ENCODE measurements at regions not wholly inside any gene's neighbourhood (a gene's known extent, or its start where the extent isn't known, plus 50 kb on each side); places are given as distances from the start of the nearest gene placed in this dataset.

DNA sequence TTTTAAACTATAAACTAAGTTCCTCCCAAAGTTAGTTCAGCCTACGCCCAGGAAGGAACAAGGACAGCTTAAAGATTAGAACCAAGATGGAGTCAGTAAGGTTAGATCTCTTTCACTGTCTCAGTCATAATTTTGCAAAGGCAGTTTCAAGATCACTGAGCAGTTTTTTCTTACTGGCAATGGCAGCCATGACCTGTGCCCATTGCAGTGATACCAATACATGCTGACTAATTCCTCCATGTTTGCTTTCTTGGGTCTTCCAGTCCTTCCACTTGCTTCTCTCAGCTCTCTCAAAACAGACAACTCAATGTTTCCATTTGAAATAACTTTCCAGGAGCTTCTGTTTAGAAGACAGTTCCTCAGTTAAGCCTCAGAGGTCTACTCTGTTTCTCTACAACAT, 79.5 kb downstream of the PCDH18 start:
- TF ChIP-seq ZBTB7A (IDR thresholded peaks at IDR 0.05; ENCODE audit: low read depth) (no peak), CEBPB (IDR thresholded peaks at IDR 0.05) (no peak), NFIC (IDR thresholded peaks at IDR 0.05) (no peak), CREB1 (IDR thresholded peaks at IDR 0.05; ENCODE audit: low read depth) (no peak), YY1 (IDR thresholded peaks at IDR 0.05; ENCODE audit: low read depth) (no peak), TEAD4 (IDR thresholded peaks at IDR 0.05) (no peak), FOXM1 (IDR thresholded peaks at IDR 0.05; ENCODE audit: borderline replicate concordance, low read depth) (no peak), TCF12 (IDR thresholded peaks at IDR 0.05; ENCODE audit: low read depth) (no peak), EP300 (IDR thresholded peaks at IDR 0.05; ENCODE audit: borderline replicate concordance) (no peak), TAF1 (IDR thresholded peaks at IDR 0.05; ENCODE audit: low read depth) (no peak)
- TF ChIP-seq, protein P1, sequence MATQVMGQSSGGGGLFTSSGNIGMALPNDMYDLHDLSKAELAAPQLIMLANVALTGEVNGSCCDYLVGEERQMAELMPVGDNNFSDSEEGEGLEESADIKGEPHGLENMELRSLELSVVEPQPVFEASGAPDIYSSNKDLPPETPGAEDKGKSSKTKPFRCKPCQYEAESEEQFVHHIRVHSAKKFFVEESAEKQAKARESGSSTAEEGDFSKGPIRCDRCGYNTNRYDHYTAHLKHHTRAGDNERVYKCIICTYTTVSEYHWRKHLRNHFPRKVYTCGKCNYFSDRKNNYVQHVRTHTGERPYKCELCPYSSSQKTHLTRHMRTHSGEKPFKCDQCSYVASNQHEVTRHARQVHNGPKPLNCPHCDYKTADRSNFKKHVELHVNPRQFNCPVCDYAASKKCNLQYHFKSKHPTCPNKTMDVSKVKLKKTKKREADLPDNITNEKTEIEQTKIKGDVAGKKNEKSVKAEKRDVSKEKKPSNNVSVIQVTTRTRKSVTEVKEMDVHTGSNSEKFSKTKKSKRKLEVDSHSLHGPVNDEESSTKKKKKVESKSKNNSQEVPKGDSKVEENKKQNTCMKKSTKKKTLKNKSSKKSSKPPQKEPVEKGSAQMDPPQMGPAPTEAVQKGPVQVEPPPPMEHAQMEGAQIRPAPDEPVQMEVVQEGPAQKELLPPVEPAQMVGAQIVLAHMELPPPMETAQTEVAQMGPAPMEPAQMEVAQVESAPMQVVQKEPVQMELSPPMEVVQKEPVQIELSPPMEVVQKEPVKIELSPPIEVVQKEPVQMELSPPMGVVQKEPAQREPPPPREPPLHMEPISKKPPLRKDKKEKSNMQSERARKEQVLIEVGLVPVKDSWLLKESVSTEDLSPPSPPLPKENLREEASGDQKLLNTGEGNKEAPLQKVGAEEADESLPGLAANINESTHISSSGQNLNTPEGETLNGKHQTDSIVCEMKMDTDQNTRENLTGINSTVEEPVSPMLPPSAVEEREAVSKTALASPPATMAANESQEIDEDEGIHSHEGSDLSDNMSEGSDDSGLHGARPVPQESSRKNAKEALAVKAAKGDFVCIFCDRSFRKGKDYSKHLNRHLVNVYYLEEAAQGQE (IDR thresholded peaks at IDR 0.05; ENCODE audit: low read depth), result no peak

DNA sequence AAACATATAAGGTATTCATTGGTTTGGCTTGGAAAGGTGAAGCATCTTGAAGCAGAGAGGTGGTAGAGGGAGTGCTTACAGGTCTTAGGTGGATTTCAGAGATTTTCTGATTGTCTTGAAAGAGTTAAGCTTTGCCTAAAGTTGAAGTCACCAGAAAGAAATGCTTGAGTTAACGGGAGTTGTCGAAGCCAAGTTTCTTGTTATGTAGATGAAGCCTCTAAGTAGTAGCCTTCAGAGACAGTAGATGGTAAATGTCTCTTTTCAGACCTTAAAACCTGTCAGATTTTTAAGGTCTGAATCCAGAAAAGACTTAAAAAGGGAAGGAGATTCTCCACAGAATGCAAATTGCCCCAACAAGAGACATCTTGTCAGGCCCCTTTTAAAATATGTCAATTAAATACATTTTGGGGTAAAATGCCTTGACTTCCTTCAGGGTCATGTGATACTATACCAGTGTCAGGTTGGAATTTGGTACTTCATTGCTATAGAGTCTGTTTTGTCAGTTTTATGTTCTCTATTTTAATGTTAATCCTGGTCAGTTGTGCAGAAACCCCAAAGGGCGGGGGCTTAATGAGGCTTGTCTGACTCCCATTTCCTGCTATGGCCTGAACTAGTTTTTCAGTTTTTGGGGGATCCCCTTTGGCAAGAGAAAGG, 81.0 kb downstream of the PCDH18 start:
- TF ChIP-seq EGR1 (IDR thresholded peaks at IDR 0.05), result no peak
- TF ChIP-seq EP300 (IDR thresholded peaks at IDR 0.05; ENCODE audit: borderline replicate concordance), result no peak
- no peak for TF ChIP-seq TCF12 (IDR thresholded peaks at IDR 0.05; ENCODE audit: low read depth)
- TF ChIP-seq NFIC (IDR thresholded peaks at IDR 0.05), result no peak
- TF ChIP-seq, protein P2, sequence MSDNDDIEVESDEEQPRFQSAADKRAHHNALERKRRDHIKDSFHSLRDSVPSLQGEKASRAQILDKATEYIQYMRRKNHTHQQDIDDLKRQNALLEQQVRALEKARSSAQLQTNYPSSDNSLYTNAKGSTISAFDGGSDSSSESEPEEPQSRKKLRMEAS (IDR thresholded peaks at IDR 0.05), result no peak
- TF ChIP-seq, protein P1 (IDR thresholded peaks at IDR 0.05; ENCODE audit: low read depth), result no peak
- no peak for TF ChIP-seq YY1 (IDR thresholded peaks at IDR 0.05; ENCODE audit: low read depth)
- TF ChIP-seq CREB1 (IDR thresholded peaks at IDR 0.05; ENCODE audit: low read depth), result no peak
- TF ChIP-seq TAF1 (IDR thresholded peaks at IDR 0.05; ENCODE audit: low read depth), result no peak
- TF ChIP-seq FOXM1 (IDR thresholded peaks at IDR 0.05; ENCODE audit: borderline replicate concordance, low read depth), result no peak
- no peak for TF ChIP-seq ZBTB7A (IDR thresholded peaks at IDR 0.05; ENCODE audit: low read depth)

DNA sequence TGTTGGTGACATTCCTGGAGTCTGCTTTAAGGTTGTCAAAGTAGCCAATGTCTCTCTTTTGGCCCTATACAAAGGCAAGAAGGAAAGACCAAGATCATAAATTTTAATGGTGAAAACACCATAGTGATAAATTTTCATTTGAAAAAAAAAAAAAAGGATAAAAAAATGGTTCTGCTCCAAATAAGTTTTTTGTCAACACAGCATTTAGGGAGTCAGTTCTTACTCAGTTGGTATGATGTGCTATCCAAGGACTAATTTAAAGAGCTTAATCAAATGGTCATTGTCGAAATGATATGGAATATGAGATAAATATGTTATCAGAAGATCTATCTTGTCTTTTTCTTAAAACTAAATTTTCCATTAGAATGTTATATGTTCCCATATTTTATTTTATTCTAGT, 83.9 kb downstream of the PCDH18 start:
- TF ChIP-seq, protein P1 (IDR thresholded peaks at IDR 0.05; ENCODE audit: low read depth), result no peak
- TF ChIP-seq TAF1 (IDR thresholded peaks at IDR 0.05; ENCODE audit: low read depth) (no peak), RAD21 (IDR thresholded peaks at IDR 0.05; ENCODE audit: low read depth) (no peak), FOXM1 (IDR thresholded peaks at IDR 0.05; ENCODE audit: borderline replicate concordance, low read depth) (no peak), ZBTB7A (IDR thresholded peaks at IDR 0.05; ENCODE audit: low read depth) (no peak), CEBPB (IDR thresholded peaks at IDR 0.05) (no peak), EP300 (IDR thresholded peaks at IDR 0.05; ENCODE audit: borderline replicate concordance) (no peak), TEAD4 (IDR thresholded peaks at IDR 0.05) (no peak), EGR1 (IDR thresholded peaks at IDR 0.05) (no peak), YY1 (IDR thresholded peaks at IDR 0.05; ENCODE audit: low read depth) (no peak), CREB1 (IDR thresholded peaks at IDR 0.05; ENCODE audit: low read depth) (no peak), TCF12 (IDR thresholded peaks at IDR 0.05; ENCODE audit: low read depth) (no peak), NFIC (IDR thresholded peaks at IDR 0.05) (no peak)
- TF ChIP-seq, protein P3, sequence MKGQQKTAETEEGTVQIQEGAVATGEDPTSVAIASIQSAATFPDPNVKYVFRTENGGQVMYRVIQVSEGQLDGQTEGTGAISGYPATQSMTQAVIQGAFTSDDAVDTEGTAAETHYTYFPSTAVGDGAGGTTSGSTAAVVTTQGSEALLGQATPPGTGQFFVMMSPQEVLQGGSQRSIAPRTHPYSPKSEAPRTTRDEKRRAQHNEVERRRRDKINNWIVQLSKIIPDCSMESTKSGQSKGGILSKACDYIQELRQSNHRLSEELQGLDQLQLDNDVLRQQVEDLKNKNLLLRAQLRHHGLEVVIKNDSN (IDR thresholded peaks at IDR 0.05), result no peak
- TF ChIP-seq, protein P2 (IDR thresholded peaks at IDR 0.05), result no peak

DNA sequence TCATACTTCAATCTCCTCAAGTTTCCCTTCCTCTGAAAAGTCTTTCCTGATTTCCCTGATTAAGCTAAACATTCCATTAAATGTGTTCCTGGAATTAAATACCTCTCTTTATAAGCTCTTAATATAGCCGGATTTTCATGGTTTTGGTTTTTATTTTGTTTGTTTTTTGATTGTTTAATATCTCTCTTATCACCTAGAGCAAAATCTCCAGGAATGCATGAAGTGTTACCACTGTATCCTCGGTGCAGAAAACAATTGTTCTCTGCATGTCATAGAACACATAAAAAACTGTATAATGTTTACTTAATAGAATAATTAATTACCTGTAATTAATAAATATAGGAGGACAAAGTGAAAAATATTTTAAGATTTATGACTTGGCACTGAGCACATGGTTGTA, 86.2 kb downstream of the PCDH18 start:
- TF ChIP-seq FOXM1 (IDR thresholded peaks at IDR 0.05; ENCODE audit: borderline replicate concordance, low read depth) (no peak), EGR1 (IDR thresholded peaks at IDR 0.05) (no peak), TAF1 (IDR thresholded peaks at IDR 0.05; ENCODE audit: low read depth) (no peak), YY1 (IDR thresholded peaks at IDR 0.05; ENCODE audit: low read depth) (no peak), EP300 (IDR thresholded peaks at IDR 0.05; ENCODE audit: borderline replicate concordance) (no peak)
- TF ChIP-seq, protein P3 (IDR thresholded peaks at IDR 0.05), result no peak
- TF ChIP-seq, protein P1 (IDR thresholded peaks at IDR 0.05; ENCODE audit: low read depth), result no peak

Measured in Ishikawa (cell line).